Erythroblast (primary cell): ENCODE measurements at regions not wholly inside any gene's neighbourhood (a gene's known extent, or its start where the extent isn't known, plus 50 kb on each side); places are given as distances from the start of the nearest gene placed in this dataset.

Experiments used
- GATA1 ChIP-seq: IDR thresholded peaks from 2 replicates; pipeline ENCODE4 v1.6.1; 2011; ENCODE audit warnings: low read depth, mild to moderate bottlenecking, control low read depth, low read length, moderate library complexity
- POLR2A ChIP-seq: IDR thresholded peaks from 2 replicates; pipeline ENCODE4 v1.6.1; 2011; ENCODE audit warnings: mild to moderate bottlenecking, low read length

- TF ChIP-seq POLR2A (no peak), GATA1 (no peak)
These were observed 230.6 kb upstream of the KIAA1217 start for GRCh38 chr10:23978317-23978716.
